Stomach smooth muscle (tissue), 2 donors: ENCODE measurements at regions not wholly inside any gene's neighbourhood (a gene's known extent, or its start where the extent isn't known, plus 50 kb on each side); places are given as distances from the start of the nearest gene placed in this dataset.
"Not testable (repeated sequence)": the region's sequence is repeated elsewhere in the genome, so short reads cannot be mapped to it uniquely, and the experiment has no call there.

Source experiments
- H3K27ac ChIP-seq: one replicate; pipeline ENCODE4 v1.7.0; 2013; ENCODE audit warnings: mild to moderate bottlenecking, low read length, inconsistent platforms
- H3K27me3 ChIP-seq, 2 donors: one replicate each; pipeline ENCODE4 v1.7.0; 2013; ENCODE audit warnings: low read length in 2 of 2; ENCODE audit not compliant: insufficient read depth in 2 of 2, control insufficient read depth in 1 of 2
- H3K36me3 ChIP-seq, 2 donors: one replicate each; pipeline ENCODE4 v1.7.0; 2013; ENCODE audit warnings: low read length in 2 of 2; ENCODE audit not compliant: control insufficient read depth in 2 of 2, insufficient read depth in 2 of 2
- H3K4me1 ChIP-seq: one replicate; pipeline ENCODE4 v1.7.0; 2013; ENCODE audit warnings: low read length; ENCODE audit not compliant: control insufficient read depth, insufficient read depth
- H3K4me3 ChIP-seq, 2 donors: one replicate each; pipeline ENCODE4 v1.7.0; 2013; ENCODE audit warnings: low read length in 2 of 2
- H3K9ac ChIP-seq, 2 donors: one replicate each; pipeline ENCODE4 v1.7.0; 2013; ENCODE audit warnings: low read length in 2 of 2, mild to moderate bottlenecking in 1 of 2
- H3K9me3 ChIP-seq, 2 donors: one replicate each; pipeline ENCODE4 v1.7.0; 2013; ENCODE audit warnings: low read length in 2 of 2; ENCODE audit not compliant: control insufficient read depth in 2 of 2
- donor health status: healthy.
- donor health status: Pancreatic carcinoma.

DNA sequence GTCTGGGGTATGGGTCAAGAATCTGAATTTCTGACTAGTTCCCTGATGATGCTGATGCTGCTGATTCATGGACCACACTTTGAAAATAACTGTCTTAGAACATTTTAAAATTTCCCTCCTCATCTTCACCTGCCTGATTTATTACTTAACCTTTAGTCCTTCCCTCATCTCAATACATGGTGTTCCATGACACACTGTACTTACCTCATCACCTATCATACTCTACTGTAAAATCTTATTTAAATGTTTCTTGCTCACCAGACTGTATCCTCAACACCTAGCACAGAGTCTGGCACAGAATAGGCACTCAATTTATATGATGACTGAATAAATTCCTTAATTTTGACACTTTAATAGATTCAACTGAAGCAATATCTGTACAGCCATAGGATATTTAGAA lies 95.7 kb downstream of the FAM161A start:
- peaks cover 0 to 2% of the 10 kb centered on the region in 2 donors for H3K9me3 ChIP-seq
- no peaks in the 10 kb centered on the region for H3K27me3 ChIP-seq
- no peaks in the 10 kb centered on the region for H3K4me1 ChIP-seq
- no peaks in the 10 kb centered on the region for H3K36me3 ChIP-seq
- H3K27ac ChIP-seq, result no peak overlapping the region
- H3K9ac ChIP-seq, result no peak overlapping the region
- no peak overlapping the region for H3K4me3 ChIP-seq

DNA sequence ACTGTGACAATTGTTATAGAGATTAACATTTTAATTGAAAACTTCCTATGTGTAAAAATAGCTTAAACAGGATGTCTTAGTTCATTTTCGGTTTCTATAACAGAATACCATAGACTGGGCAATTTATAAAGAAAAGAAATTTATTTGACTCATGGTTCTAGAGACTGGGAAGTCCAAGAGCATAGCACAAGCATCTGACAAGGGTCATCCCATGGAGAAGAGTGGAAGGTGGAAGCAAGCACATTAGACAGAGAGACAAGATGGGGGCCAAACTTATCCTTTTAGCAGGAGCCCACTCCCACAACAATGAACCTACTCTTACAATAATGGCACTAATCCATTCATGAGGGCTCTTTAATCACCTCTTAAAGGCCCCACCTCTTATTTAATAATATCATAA lies 100.3 kb downstream of the FAM161A start:
- Histone ChIP-seq H3K9me3 (peaks cover 0 to 3% of the 10 kb centered on the region in 2 donors), H3K4me1 (no peaks in the 10 kb centered on the region), H3K4me3 (no peak overlapping the region), H3K9ac (no peak overlapping the region), H3K27ac (no peak overlapping the region), H3K27me3 (no peaks in the 10 kb centered on the region), H3K36me3 (no peaks in the 10 kb centered on the region)

- Histone ChIP-seq H3K36me3 (no peaks in the 10 kb centered on the region), H3K9ac (no peak overlapping the region), H3K4me1 (no peaks in the 10 kb centered on the region), H3K4me3 (no peak overlapping the region), H3K27ac (no peak overlapping the region), H3K27me3 (no peaks in the 10 kb centered on the region), H3K9me3 (peaks cover 0 to 3% of the 10 kb centered on the region in 2 donors)
Observed at GRCh38 chr2:61750624-61751023, 103.2 kb downstream of the FAM161A start.

GRCh38 chr2:61742955-61743354 lies 110.9 kb downstream of the FAM161A start:
- Histone ChIP-seq H3K4me1 (no peaks in the 10 kb centered on the region), H3K4me3 (no peak overlapping the region), H3K27me3 (no peaks in the 10 kb centered on the region), H3K9me3 (no peaks in the 10 kb centered on the region), H3K36me3 (no peaks in the 10 kb centered on the region), H3K27ac (no peak overlapping the region), H3K9ac (no peak overlapping the region)

- H3K27ac ChIP-seq, result no peak overlapping the region
- no peak overlapping the region for H3K9ac ChIP-seq
- H3K4me3 ChIP-seq, result no peak overlapping the region
- no peaks in the 10 kb centered on the region for H3K27me3 ChIP-seq
- no peaks in the 10 kb centered on the region for H3K9me3 ChIP-seq
- no peaks in the 10 kb centered on the region for H3K36me3 ChIP-seq
- H3K4me1 ChIP-seq, result no peaks in the 10 kb centered on the region
Observed at GRCh38 chr2:61737841-61738240, 116.0 kb downstream of the FAM161A start.

- Histone ChIP-seq H3K4me3 (no peak overlapping the region), H3K9me3 (no peaks in the 10 kb centered on the region), H3K9ac (no peak overlapping the region), H3K27ac (no peak overlapping the region), H3K27me3 (no peaks in the 10 kb centered on the region), H3K4me1 (no peaks in the 10 kb centered on the region), H3K36me3 (no peaks in the 10 kb centered on the region)
Observed at GRCh38 chr2:61736953-61737352, 116.9 kb downstream of the FAM161A start.

DNA sequence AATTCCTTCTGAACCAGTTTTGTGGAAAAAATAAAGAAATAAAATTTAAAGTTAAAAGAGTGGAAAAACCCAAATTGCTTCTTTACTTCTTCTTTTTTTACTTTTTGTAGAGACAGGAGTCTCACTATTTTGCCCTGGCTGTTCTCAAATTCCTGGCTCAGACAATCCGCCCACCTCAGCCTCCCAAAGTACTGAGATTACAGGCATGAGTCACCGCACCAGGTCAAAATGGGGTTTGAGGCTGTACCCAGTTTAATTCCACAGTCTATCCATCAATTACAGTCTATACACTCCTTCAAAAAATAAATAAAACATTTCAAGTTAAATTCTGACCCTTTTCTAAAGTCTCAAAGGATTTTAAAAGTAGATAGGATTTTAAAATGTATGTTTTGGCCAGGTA lies 120.3 kb downstream of the FAM161A start:
- Histone ChIP-seq H3K4me1 (no peaks in the 10 kb centered on the region), H3K27me3 (no peaks in the 10 kb centered on the region), H3K9me3 (no peaks in the 10 kb centered on the region), H3K36me3 (no peaks in the 10 kb centered on the region), H3K9ac (no peak overlapping the region), H3K4me3 (no peak overlapping the region), H3K27ac (no peak overlapping the region)

- H3K4me1 ChIP-seq, result no peaks in the 10 kb centered on the region
- H3K4me3 ChIP-seq, result no peak overlapping the region
- no peaks in the 10 kb centered on the region for H3K36me3 ChIP-seq
- no peaks in the 10 kb centered on the region for H3K9me3 ChIP-seq
- H3K27me3 ChIP-seq, result no peaks in the 10 kb centered on the region
- no peak overlapping the region for H3K27ac ChIP-seq
- no peak overlapping the region for H3K9ac ChIP-seq
Observed at GRCh38 chr2:61732787-61733186, 121.1 kb downstream of the FAM161A start.

GRCh38 chr2:61727746-61728145 lies 126.1 kb downstream of the FAM161A start:
- H3K4me1 ChIP-seq, result no peaks in the 10 kb centered on the region
- no peaks in the 10 kb centered on the region for H3K36me3 ChIP-seq
- H3K27me3 ChIP-seq, result no peaks in the 10 kb centered on the region
- H3K9ac ChIP-seq, result no peak overlapping the region
- H3K4me3 ChIP-seq, result no peak overlapping the region
- no peaks in the 10 kb centered on the region for H3K9me3 ChIP-seq
- no peak overlapping the region for H3K27ac ChIP-seq

DNA sequence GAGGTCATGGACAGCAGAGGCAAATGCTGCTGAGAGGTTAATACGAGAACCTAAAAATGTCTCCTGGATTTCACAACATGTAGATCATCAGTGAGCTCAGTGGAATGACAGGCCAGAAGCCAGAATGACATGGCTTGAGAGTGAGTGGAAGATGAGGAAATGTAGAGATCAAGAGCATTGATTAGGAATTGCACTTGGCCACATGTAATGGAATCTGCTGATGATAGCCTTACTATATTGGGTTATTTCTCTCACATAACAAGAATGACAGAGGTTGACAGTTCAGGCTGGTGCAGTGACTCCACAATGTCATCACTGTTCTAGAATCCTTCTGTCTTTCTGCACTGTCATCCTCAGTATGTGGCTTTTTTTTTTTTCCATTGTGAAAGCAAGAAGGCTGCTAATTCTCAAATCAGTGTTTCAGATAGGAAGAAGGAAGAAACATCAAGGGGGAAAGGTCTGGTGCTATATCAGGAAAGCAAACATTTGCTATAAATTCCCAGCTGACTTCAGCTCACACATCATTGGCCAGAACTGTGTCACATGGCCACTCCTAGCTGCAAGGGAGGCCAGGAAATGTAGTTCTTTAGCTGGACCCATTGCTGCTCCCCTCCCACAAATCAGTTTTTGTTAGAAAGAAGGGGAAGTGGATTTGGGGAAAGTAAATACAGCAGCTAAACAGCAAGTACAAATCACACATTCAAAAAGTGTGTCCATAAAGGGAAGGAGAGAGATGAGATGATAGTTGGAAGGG lies 127.2 kb downstream of the FAM161A start:
- H3K27me3 ChIP-seq, result no peaks in the 10 kb centered on the region
- no peaks in the 10 kb centered on the region for H3K9me3 ChIP-seq
- no peak overlapping the region for H3K9ac ChIP-seq
- no peak overlapping the region for H3K4me3 ChIP-seq
- no peak overlapping the region for H3K27ac ChIP-seq
- no peaks in the 10 kb centered on the region for H3K36me3 ChIP-seq
- H3K4me1 ChIP-seq, result no peaks in the 10 kb centered on the region

DNA sequence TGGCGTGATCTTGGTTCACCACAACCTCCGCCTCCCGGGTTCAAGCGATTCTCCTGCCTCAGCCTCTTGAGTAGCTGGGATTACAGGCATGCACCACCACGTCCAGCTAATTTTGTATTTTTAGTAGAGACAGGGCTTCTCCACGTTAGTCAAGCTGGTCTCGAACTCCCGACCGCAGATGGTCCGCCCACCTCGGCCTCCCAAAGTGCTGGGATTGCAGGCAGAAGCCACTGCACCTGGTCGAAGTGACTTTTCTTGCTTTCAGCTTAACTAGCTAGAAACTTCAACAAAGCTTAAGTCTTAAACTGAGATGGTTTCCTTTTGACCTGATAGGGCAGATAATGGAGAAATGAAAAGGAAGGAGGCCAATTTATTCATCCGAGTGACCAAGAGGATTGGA lies 130.5 kb downstream of the FAM161A start:
- not testable (repeated sequence) for H3K9ac ChIP-seq, H3K27ac ChIP-seq, H3K4me3 ChIP-seq, H3K27me3 ChIP-seq, H3K4me1 ChIP-seq, H3K9me3 ChIP-seq, H3K36me3 ChIP-seq
